ENCODE measurements at regions not wholly inside any gene's neighbourhood (a gene's known extent, or its start where the extent isn't known, plus 50 kb on each side); places are given as distances from the start of the nearest gene placed in this dataset.

DNA sequence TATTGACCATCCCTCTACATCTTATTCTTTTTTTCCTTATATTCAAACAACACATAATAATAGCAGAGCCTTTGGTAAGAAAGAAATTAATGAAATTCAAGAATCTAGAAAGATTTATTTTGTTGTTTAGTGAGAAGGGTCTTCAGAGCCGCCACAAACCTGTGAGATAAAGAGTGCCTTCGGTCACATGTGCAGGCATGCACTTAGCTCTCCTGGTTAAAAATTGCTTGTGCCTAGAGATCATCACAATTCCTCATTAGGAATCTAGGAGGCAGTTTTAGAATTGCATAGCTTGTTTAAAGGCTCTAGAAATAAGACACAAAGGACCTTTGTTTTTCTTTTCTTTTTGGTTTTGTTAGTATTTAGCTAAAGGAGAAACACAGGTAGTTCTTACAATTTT, 1948.4 kb upstream of the IGFBP7 start:
- TF ChIP-seq POLR2A (IDR thresholded peaks at IDR 0.05; ENCODE audit: low read length), result no peak
- TF ChIP-seq GATA1 (IDR thresholded peaks at IDR 0.05; ENCODE audit: low read depth, low read length), result no peak

Measured in erythroblast (primary cell).